Activated B cell treated with CpG ODN at 0.5 μM for 24 hours (primary cell): ENCODE measurements at regions not wholly inside any gene's neighbourhood (a gene's known extent, or its start where the extent isn't known, plus 50 kb on each side); places are given as distances from the start of the nearest gene placed in this dataset.

ENCODE experiments used
- ATAC-seq: fragments of 200-7000 bp; cut with Tn5 transposase; one replicate; pipeline ENCODE4 v1.10.0; 2021; ENCODE audit warnings: low read depth, mild to moderate bottlenecking, moderate library complexity
- CTCF ChIA-PET: fragments of 350-600 bp; sonication (Branson Sonifier 250); formaldehyde crosslinking; loops from one replicate; lab custom pipeline; 2021; ENCODE audit warnings: antibody characterized with exemption; lab: Charles Lee
- POLR2A ChIA-PET: fragments of 350-600 bp; sonication (Branson Sonifier 250); formaldehyde crosslinking; loops from one replicate; lab custom pipeline; 2021; ENCODE audit warnings: antibody characterized with exemption; lab: Charles Lee
- DNase-seq: peaks from one replicate; pipeline ENCODE4 v3.0.0; 2022
- H3K27ac Mint-ChIP-seq: one replicate; pipeline ENCODE4 v1.8.0; 2020; ENCODE audit warnings: mixed read lengths
- H3K27me3 Mint-ChIP-seq: one replicate; pipeline ENCODE4 v1.8.0; 2021; ENCODE audit warnings: mixed read lengths
- H3K36me3 Mint-ChIP-seq: one replicate; pipeline ENCODE4 v1.8.0; 2021; ENCODE audit warnings: low read depth, mixed read lengths
- H3K4me1 Mint-ChIP-seq: one replicate; pipeline ENCODE4 v1.8.0; 2021; ENCODE audit warnings: mixed read lengths
- H3K4me3 Mint-ChIP-seq: one replicate; pipeline ENCODE4 v1.8.0; 2020; ENCODE audit warnings: mild to moderate bottlenecking, mixed read lengths
- H3K9me3 Mint-ChIP-seq: one replicate; pipeline ENCODE4 v1.8.0; 2020; ENCODE audit warnings: mixed read lengths
- intact Hi-C: fragments of 100-400 bp; cut with micrococcal nuclease; formaldehyde crosslinking; loops from one replicate; pipeline ENCODE4 v1.15.1; 2024
- TF ChIP-seq, protein P1 (sequence below): fragments of 200-600 bp; IDR thresholded peaks from one replicate; pipeline ENCODE4 v1.8.0; 2022; ENCODE audit warnings: antibody characterized with exemption, mild to moderate bottlenecking

DNA sequence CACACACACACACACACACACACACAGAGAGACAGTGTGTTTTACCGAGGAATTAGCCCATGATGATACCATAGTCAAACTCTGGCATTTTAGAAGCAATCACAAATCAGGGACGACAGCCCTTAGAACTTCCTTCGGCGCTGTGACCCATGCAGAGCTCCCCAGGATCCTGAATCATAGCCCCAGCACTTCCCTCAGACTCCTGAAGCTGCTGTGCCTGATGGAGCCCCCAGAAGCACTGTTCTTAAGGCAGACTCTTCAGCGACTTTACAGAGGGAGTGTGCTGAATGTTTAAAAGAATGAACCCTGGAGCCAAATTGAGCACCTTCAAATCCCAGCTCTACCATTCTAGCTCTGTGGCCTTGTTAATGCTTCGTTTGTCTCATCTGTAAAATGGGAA lies 89.3 kb upstream of the LIPC start:
- TF ChIP-seq, protein P1, sequence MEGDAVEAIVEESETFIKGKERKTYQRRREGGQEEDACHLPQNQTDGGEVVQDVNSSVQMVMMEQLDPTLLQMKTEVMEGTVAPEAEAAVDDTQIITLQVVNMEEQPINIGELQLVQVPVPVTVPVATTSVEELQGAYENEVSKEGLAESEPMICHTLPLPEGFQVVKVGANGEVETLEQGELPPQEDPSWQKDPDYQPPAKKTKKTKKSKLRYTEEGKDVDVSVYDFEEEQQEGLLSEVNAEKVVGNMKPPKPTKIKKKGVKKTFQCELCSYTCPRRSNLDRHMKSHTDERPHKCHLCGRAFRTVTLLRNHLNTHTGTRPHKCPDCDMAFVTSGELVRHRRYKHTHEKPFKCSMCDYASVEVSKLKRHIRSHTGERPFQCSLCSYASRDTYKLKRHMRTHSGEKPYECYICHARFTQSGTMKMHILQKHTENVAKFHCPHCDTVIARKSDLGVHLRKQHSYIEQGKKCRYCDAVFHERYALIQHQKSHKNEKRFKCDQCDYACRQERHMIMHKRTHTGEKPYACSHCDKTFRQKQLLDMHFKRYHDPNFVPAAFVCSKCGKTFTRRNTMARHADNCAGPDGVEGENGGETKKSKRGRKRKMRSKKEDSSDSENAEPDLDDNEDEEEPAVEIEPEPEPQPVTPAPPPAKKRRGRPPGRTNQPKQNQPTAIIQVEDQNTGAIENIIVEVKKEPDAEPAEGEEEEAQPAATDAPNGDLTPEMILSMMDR = no peak
- CTCF ChIA-PET = no interaction called here
- Mint-ChIP-seq H3K36me3 (no peaks in the 10 kb centered on the region), H3K9me3 (peaks cover 2% of the 10 kb centered on the region), H3K4me3 (no peak overlapping the region), H3K27ac (no peak overlapping the region), H3K27me3 (peaks cover 2% of the 10 kb centered on the region), H3K4me1 (no peaks in the 10 kb centered on the region)
- ATAC-seq (no peak), DNase-seq (no peak)
- intact Hi-C loops = no loop called here
- POLR2A ChIA-PET = no interaction called here

DNA sequence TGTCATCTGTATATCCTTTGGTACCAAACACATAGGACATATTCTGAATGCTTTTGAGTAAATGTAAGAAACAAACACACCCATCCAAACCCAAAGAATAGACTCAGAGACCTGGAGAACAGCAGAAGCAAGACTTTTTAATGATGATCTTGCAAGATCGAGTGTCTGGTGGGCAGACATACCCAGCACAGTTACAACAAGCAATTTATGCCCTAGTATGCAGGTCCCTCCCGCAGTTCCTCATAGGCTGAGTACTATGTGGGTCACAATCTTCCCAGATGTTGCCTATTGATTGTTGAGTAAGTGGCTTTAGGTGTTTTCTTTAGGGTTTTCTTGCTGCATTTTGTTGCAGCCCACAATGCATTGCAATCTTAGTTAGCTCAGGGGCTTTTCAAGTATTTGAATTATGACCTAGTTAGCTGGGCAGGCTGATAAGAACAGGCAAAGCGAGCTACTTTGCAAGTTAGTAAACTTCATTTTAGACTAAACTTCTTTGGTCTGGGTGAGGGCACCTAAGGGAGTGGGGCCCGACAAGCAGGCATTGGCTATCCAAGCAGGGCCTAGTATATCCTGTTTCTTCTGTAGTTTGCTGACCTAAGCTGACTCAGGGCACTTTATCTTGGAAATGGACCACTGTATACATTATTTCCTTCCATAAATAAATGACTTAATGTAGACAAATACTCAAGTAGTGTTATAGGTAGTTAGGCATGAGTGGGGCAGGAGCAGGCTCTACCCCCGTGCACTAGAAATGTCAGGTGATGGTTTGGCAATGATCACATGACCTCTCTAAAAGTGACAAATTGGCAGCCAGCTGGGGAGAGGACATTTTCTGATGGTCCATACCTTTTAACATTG lies 87.3 kb upstream of the LIPC start:
- Mint-ChIP-seq H3K27ac (no peak overlapping the region), H3K4me3 (no peak overlapping the region), H3K4me1 (no peaks in the 10 kb centered on the region), H3K36me3 (no peaks in the 10 kb centered on the region), H3K9me3 (peaks cover 2% of the 10 kb centered on the region), H3K27me3 (peaks cover 2% of the 10 kb centered on the region)
- TF ChIP-seq, protein P1 = no peak
- POLR2A ChIA-PET = no interaction called here
- ATAC-seq (no peak), DNase-seq (no peak)
- CTCF ChIA-PET = no interaction called here
- intact Hi-C loops = no loop called here

- H3K4me1 Mint-ChIP-seq = no peaks in the 10 kb centered on the region
- H3K9me3 Mint-ChIP-seq = peaks cover 2% of the 10 kb centered on the region
- intact Hi-C loops = no loop called here
- H3K4me3 Mint-ChIP-seq = no peak overlapping the region
- TF ChIP-seq, protein P1 = no peak
- ATAC-seq = no peak
- no peaks in the 10 kb centered on the region for H3K36me3 Mint-ChIP-seq
- no peak for DNase-seq
- H3K27ac Mint-ChIP-seq = no peak overlapping the region
- ChIA-PET CTCF (no interaction called here), POLR2A (no interaction called here)
- peaks cover 6% of the 10 kb centered on the region for H3K27me3 Mint-ChIP-seq
These were observed 85.4 kb upstream of the LIPC start for GRCh38 chr15:58346361-58346760.

GRCh38 chr15:58348095-58348812 lies 83.5 kb upstream of the LIPC start:
- ATAC-seq (no peak), DNase-seq (no peak)
- no peaks in the 10 kb centered on the region for H3K4me1 Mint-ChIP-seq
- peaks cover 2% of the 10 kb centered on the region for H3K9me3 Mint-ChIP-seq
- ChIA-PET POLR2A (no interaction called here), CTCF (no interaction called here)
- H3K27me3 Mint-ChIP-seq = peaks cover 11% of the 10 kb centered on the region
- no peak overlapping the region for H3K27ac Mint-ChIP-seq
- TF ChIP-seq, protein P1 = no peak
- no peak overlapping the region for H3K4me3 Mint-ChIP-seq
- intact Hi-C loops = no loop called here
- no peaks in the 10 kb centered on the region for H3K36me3 Mint-ChIP-seq
